GM12878 (cell line): ENCODE measurements at regions not wholly inside any gene's neighbourhood (a gene's known extent, or its start where the extent isn't known, plus 50 kb on each side); places are given as distances from the start of the nearest gene placed in this dataset.

Experiments used
- ATAC-seq: fragments of 200-7000 bp; cut with Tn5 transposase; 3 replicates; pipeline ENCODE4 v1.9.1; 2020; ENCODE audit warnings: mild to moderate bottlenecking, moderate library complexity
- BruUV-seq: library from RNA; stranded (reverse); fragments of 400-500 nt; replicated peaks from 2 replicates; lab custom pipeline; 2021; lab: Mats Ljungman, UMichigan
- CTCF ChIA-PET: fragments of 300-600 bp; sonication (Branson Sonifier 250); formaldehyde crosslinking; extraction: SDS; loops from one replicate; lab custom pipeline; 2021; ENCODE audit warnings: inconsistent platforms; lab: Yijun Ruan, JAX
- POLR2A ChIA-PET: fragments of 350-600 bp; formaldehyde crosslinking; extraction: SDS; loops from one replicate; lab custom pipeline; 2021; ENCODE audit warnings: inconsistent platforms; lab: Charles Lee
- RAD21 ChIA-PET: fragments of 300-600 bp; sonication (Branson Sonifier 250); formaldehyde crosslinking; loops from one replicate; lab custom pipeline; 2023; ENCODE audit warnings: antibody characterized with exemption; ENCODE audit not compliant: unreplicated experiment; lab: Charles Lee
- SMC1A ChIA-PET: fragments of 300-600 bp; sonication (Branson Sonifier 250); formaldehyde crosslinking; loops from one replicate; lab custom pipeline; 2023; ENCODE audit not compliant: unreplicated experiment, uncharacterized antibody; lab: Charles Lee
- DNase-seq: peaks from one replicate; pipeline ENCODE4 v3.0.0-alpha.2; 2011; ENCODE audit warnings: low read depth, low spot score
- FAIRE-seq: peaks from 3 replicates; lab custom pipeline; 2011; peaks lifted over from hg19 to GRCh38; lab: Jason Lieb, UNC
- H2AFZ ChIP-seq: 2 replicates; pipeline ENCODE4 v1.6.0; 2011; ENCODE audit warnings: low read depth, low read length, control low read depth; ENCODE audit not compliant: control insufficient read depth
- H3K27ac ChIP-seq: 2 replicates; pipeline ENCODE4 v1.5.1; 2011; ENCODE audit warnings: control low read depth; ENCODE audit not compliant: control insufficient read depth, insufficient read depth
- H3K27me3 ChIP-seq, 2 experiments: replicated peaks in 1 of 2; 2 replicates each; pipeline versions ENCODE4 v1.6.0 to v1.6.1; 2011; ENCODE audit warnings: low read length in 1 of 2; ENCODE audit not compliant: control insufficient read depth in 2 of 2, insufficient read depth in 2 of 2
- H3K36me3 ChIP-seq, 2 experiments: 2 replicates each; pipeline ENCODE4 v1.5.1; 2011; ENCODE audit warnings: low read length in 1 of 2; ENCODE audit not compliant: control insufficient read depth in 2 of 2, insufficient read depth in 2 of 2
- H3K4me1 ChIP-seq: 2 replicates; pipeline ENCODE4 v1.6.1; 2011; ENCODE audit warnings: mild to moderate bottlenecking, low read length, moderate library complexity, mixed read lengths; ENCODE audit not compliant: control insufficient read depth, insufficient read depth
- H3K4me2 ChIP-seq: 2 replicates; pipeline ENCODE4 v1.6.0; 2011; ENCODE audit warnings: control low read depth; ENCODE audit not compliant: control insufficient read depth, insufficient read depth
- H3K4me3 ChIP-seq: fragments of 200-600 bp; sonication (generic); 2 replicates; pipeline ENCODE4 v1.5.1; 2016
- H3K79me2 ChIP-seq: 2 replicates; pipeline ENCODE4 v1.6.0; 2011; ENCODE audit warnings: low read length; ENCODE audit not compliant: control insufficient read depth, insufficient read depth
- H3K9ac ChIP-seq: 2 replicates; pipeline ENCODE4 v1.8.0; 2011; ENCODE audit warnings: low read length, control low read depth, mixed read lengths; ENCODE audit not compliant: control insufficient read depth, insufficient read depth
- H3K9me3 ChIP-seq: replicated peaks from 3 replicates; pipeline ENCODE4 v1.5.1; 2011; ENCODE audit warnings: mild to moderate bottlenecking, low read length; ENCODE audit not compliant: control insufficient read depth, insufficient read depth
- H4K20me1 ChIP-seq: 2 replicates; pipeline ENCODE4 v1.6.0; 2011; ENCODE audit not compliant: control insufficient read depth, insufficient read depth
- CHD4 ChIP-seq: fragments of 200-600 bp; sonication (generic); IDR thresholded peaks from 2 replicates; pipeline ENCODE4 v1.6.1; 2016; ENCODE audit warnings: mild to moderate bottlenecking
- GATAD2B ChIP-seq: fragments of 450-650 bp; conservative IDR thresholded peaks from 2 replicates; pipeline ENCODE4 v1.6.1; 2017; ENCODE audit warnings: low read depth, mild to moderate bottlenecking, moderate library complexity
- HDAC6 ChIP-seq: fragments of 200-600 bp; sonication (generic); IDR thresholded peaks from one replicate; pipeline ENCODE4 v1.8.0; 2017; ENCODE audit warnings: antibody characterized with exemption; ENCODE audit not compliant: unreplicated experiment
- IKZF1 ChIP-seq: fragments of 450-650 bp; conservative IDR thresholded peaks from 2 replicates; pipeline ENCODE4 v1.6.1; 2017; ENCODE audit warnings: antibody characterized with exemption, mild to moderate bottlenecking
- KDM1A ChIP-seq: fragments of 200-600 bp; sonication (generic); IDR thresholded peaks from 2 replicates; pipeline ENCODE4 v1.6.1; 2016; ENCODE audit warnings: borderline replicate concordance
- KLF5 ChIP-seq: fragments of 450-650 bp; IDR thresholded peaks from 2 replicates; pipeline ENCODE4 v1.6.1; 2014; ENCODE audit warnings: mild to moderate bottlenecking; ENCODE audit not compliant: partially characterized antibody
- NFYA ChIP-seq: IDR thresholded peaks from 2 replicates; pipeline ENCODE4 v1.6.1; 2011; ENCODE audit warnings: low read depth, mild to moderate bottlenecking, low read length, improper control_type of control experiment, borderline replicate concordance
- NRF1 ChIP-seq: conservative IDR thresholded peaks from 2 replicates; pipeline ENCODE4 v1.6.1; 2011; ENCODE audit warnings: mild to moderate bottlenecking, low read depth, low read length, improper control_type of control experiment
- RBBP5 ChIP-seq: fragments of 200-600 bp; sonication (generic); conservative IDR thresholded peaks from 2 replicates; pipeline ENCODE4 v1.6.1; 2016
- SMAD5 ChIP-seq: IDR thresholded peaks from 2 replicates; pipeline ENCODE4 v1.6.1; 2016; ENCODE audit warnings: antibody characterized with exemption, low read depth
- SP1 ChIP-seq: IDR thresholded peaks from one replicate; pipeline ENCODE4 v1.6.1; 2011; ENCODE audit warnings: low read depth, low read length
- SRF ChIP-seq, 2 experiments: IDR thresholded peaks; 2 replicates each; pipeline ENCODE4 v1.6.1; 2011; ENCODE audit warnings: low read depth in 2 of 2, low read length in 2 of 2, mild to moderate bottlenecking in 1 of 2, moderate library complexity in 1 of 2
- SUZ12 ChIP-seq: fragments of 200-600 bp; sonication (generic); IDR thresholded peaks from one replicate; pipeline ENCODE4 v1.6.1; 2018; ENCODE audit warnings: antibody characterized with exemption, mild to moderate bottlenecking; ENCODE audit not compliant: unreplicated experiment
- WRNIP1 ChIP-seq: IDR thresholded peaks from 2 replicates; pipeline ENCODE4 v1.6.1; 2011; ENCODE audit warnings: low read depth, low read length, improper control_type of control experiment, borderline replicate concordance
- ZBED1 ChIP-seq: IDR thresholded peaks from 2 replicates; pipeline ENCODE4 v1.6.1; 2016; ENCODE audit warnings: borderline replicate concordance
- WGBS: methylation state at CpG from one replicate; pipeline ENCODE4 v1.1.6; 2016; ENCODE audit warnings: low lambda C conversion rate; ENCODE audit not compliant: insufficient replicate concordance, insufficient coverage; ENCODE audit errors: missing lambda C conversion rate; 5-methylcytosine and 5-hydroxymethylcytosine counted together
- in situ Hi-C: fragments of 300-500 bp; cut with MboI; formaldehyde crosslinking; loops from 9 replicates; pipeline ENCODE4 v1.14.3; 2018; ENCODE audit warnings: mixed read lengths
- intact Hi-C: fragments of 100-400 bp; cut with micrococcal nuclease; formaldehyde crosslinking; loops from one replicate; pipeline ENCODE4 v1.14.2; 2022; ENCODE audit not compliant: unreplicated experiment
- TF ChIP-seq, protein P1 (sequence below): fragments of 450-650 bp; IDR thresholded peaks from 2 replicates; pipeline ENCODE4 v1.6.1; 2016; ENCODE audit warnings: mild to moderate bottlenecking
- TF ChIP-seq, protein P2 (sequence below): fragments of 450-650 bp; IDR thresholded peaks from 2 replicates; pipeline ENCODE4 v1.6.1; 2017; ENCODE audit warnings: mild to moderate bottlenecking, moderate library complexity
- TF ChIP-seq, protein P3 (sequence below): fragments of 450-650 bp; IDR thresholded peaks from 2 replicates; pipeline ENCODE4 v1.6.1; 2017; ENCODE audit warnings: borderline replicate concordance

DNA sequence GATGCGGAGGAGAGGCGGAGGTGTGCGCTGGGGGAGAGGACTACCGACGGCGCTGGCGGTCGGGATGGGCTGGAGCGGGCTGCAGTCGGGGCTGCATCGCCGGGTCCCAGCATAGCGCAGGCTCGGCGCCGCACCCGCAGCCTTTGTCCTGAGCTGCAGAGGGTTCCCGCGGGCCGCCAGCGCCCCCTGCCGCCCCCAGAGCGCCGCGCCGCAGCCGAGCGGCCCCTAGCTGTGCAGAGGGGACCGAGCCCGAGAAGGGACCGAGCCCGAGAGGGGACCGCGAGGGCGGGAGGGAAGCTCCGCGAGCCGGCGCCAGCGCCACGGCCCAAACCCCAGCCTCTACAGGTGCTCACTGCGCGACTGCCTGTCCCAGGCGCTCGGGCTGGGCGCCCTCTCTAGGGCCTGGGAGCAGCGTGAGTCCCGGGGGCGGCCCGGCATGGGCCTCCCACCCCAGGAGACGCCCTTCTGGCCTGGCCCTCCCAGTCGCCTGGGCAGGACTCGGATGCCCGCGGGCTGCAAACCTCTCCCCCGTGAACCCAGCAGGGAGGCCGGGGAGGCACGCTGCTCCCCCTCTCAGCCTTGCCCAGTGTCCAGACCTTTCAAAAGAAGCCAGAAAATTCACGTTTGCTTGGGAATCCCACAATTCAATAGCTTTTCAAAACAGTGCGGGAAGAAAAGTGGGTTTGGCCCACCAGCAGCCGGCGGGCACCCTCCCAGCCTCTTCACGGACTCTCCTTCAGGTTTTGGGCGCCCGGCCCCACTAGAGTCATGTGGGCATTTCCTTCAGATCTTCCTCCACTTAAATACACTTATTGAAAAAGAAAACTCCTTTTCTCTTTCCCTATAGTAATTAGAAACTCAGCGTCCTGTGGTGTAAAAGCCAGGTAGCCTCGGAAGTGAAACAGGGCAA is 134.7 kb downstream of the TPRA1 start:
- intact Hi-C loops (loop anchor here (1.0 to 10.0 kb wide), 5 partner anchors 89 to 933 kb away; partner anchors contain the start of gene PLXNA1), in situ Hi-C loops (loop anchor here (5.0 kb wide), 1 partner anchor 778 kb away; no protein-coding TSS in a partner anchor)
- H3K27me3 ChIP-seq = peaks cover 12 to 16% of the 10 kb centered on the region in 2 experiments
- H3K9ac ChIP-seq = no peak overlapping the region
- ChIA-PET SMC1A (interaction anchor here (0.6 to 3.0 kb wide), 5 partner anchors 15 to 776 kb away, joined by 3 to 14 read pairs (median 3); no protein-coding TSS in a partner anchor), RAD21 (interaction anchor here (0.6 to 1.7 kb wide), 12 partner anchors 8 to 929 kb away, joined by 3 to 10 read pairs (median 4); no protein-coding TSS in a partner anchor), CTCF (interaction anchor here (0.6 to 5.5 kb wide), 19 partner anchors 9 to 932 kb away, joined by 3 to 65 read pairs (median 3); no protein-coding TSS in a partner anchor), POLR2A (no interaction called here)
- no peaks in the 10 kb centered on the region for H3K9me3 ChIP-seq
- H3K4me3 ChIP-seq = no peak overlapping the region
- no peaks in the 10 kb centered on the region for H4K20me1 ChIP-seq
- no TSS peak for BruUV-seq
- no peak for FAIRE-seq
- no peaks in the 10 kb centered on the region for H3K4me1 ChIP-seq
- no peak overlapping the region for H2AFZ ChIP-seq
- no peak overlapping the region for H3K27ac ChIP-seq
- ATAC-seq = peak; percentile 99
- no peaks in the 10 kb centered on the region for H3K36me3 ChIP-seq
- no peak overlapping the region for H3K4me2 ChIP-seq
- DNase-seq = no peak
- no peaks in the 10 kb centered on the region for H3K79me2 ChIP-seq
- 2% methylated on average over 49 of the region's 67 CpGs for WGBS
- no peak for TF ChIP-seq SMAD5
- TF ChIP-seq HDAC6 = no peak
- TF ChIP-seq, protein P1, sequence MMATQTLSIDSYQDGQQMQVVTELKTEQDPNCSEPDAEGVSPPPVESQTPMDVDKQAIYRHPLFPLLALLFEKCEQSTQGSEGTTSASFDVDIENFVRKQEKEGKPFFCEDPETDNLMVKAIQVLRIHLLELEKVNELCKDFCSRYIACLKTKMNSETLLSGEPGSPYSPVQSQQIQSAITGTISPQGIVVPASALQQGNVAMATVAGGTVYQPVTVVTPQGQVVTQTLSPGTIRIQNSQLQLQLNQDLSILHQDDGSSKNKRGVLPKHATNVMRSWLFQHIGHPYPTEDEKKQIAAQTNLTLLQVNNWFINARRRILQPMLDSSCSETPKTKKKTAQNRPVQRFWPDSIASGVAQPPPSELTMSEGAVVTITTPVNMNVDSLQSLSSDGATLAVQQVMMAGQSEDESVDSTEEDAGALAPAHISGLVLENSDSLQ = no peak
- no peak for TF ChIP-seq RBBP5
- no peak for TF ChIP-seq KDM1A
- peak; percentile 29 for TF ChIP-seq SUZ12
- no peak for TF ChIP-seq NFYA
- no peak for TF ChIP-seq NRF1
- TF ChIP-seq, protein P2, sequence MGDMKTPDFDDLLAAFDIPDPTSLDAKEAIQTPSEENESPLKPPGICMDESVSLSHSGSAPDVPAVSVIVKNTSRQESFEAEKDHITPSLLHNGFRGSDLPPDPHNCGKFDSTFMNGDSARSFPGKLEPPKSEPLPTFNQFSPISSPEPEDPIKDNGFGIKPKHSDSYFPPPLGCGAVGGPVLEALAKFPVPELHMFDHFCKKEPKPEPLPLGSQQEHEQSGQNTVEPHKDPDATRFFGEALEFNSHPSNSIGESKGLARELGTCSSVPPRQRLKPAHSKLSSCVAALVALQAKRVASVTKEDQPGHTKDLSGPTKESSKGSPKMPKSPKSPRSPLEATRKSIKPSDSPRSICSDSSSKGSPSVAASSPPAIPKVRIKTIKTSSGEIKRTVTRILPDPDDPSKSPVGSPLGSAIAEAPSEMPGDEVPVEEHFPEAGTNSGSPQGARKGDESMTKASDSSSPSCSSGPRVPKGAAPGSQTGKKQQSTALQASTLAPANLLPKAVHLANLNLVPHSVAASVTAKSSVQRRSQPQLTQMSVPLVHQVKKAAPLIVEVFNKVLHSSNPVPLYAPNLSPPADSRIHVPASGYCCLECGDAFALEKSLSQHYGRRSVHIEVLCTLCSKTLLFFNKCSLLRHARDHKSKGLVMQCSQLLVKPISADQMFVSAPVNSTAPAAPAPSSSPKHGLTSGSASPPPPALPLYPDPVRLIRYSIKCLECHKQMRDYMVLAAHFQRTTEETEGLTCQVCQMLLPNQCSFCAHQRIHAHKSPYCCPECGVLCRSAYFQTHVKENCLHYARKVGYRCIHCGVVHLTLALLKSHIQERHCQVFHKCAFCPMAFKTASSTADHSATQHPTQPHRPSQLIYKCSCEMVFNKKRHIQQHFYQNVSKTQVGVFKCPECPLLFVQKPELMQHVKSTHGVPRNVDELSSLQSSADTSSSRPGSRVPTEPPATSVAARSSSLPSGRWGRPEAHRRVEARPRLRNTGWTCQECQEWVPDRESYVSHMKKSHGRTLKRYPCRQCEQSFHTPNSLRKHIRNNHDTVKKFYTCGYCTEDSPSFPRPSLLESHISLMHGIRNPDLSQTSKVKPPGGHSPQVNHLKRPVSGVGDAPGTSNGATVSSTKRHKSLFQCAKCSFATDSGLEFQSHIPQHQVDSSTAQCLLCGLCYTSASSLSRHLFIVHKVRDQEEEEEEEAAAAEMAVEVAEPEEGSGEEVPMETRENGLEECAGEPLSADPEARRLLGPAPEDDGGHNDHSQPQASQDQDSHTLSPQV = peak; percentile 34; the same call in 1 of the 2 replicates
- no peak for TF ChIP-seq WRNIP1
- TF ChIP-seq, protein P3, sequence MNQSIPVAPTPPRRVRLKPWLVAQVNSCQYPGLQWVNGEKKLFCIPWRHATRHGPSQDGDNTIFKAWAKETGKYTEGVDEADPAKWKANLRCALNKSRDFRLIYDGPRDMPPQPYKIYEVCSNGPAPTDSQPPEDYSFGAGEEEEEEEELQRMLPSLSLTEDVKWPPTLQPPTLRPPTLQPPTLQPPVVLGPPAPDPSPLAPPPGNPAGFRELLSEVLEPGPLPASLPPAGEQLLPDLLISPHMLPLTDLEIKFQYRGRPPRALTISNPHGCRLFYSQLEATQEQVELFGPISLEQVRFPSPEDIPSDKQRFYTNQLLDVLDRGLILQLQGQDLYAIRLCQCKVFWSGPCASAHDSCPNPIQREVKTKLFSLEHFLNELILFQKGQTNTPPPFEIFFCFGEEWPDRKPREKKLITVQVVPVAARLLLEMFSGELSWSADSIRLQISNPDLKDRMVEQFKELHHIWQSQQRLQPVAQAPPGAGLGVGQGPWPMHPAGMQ = no peak
- TF ChIP-seq IKZF1 = peak; percentile 35
- TF ChIP-seq SP1 = no peak
- TF ChIP-seq GATAD2B = peak; percentile 47; the same call in 1 of the 2 replicates
- TF ChIP-seq ZBED1 = no peak
- TF ChIP-seq KLF5 = no peak
- no peak for TF ChIP-seq CHD4
- no peak for TF ChIP-seq SRF (IDR thresholded peaks at IDR 0.05; ENCODE audit: low read depth in 2 of 2, low read length in 2 of 2)
